HG02759 (cell line): ENCODE measurements at regions not wholly inside any gene's neighbourhood (a gene's known extent, or its start where the extent isn't known, plus 50 kb on each side); places are given as distances from the start of the nearest gene placed in this dataset.
"Not testable (repeated sequence)": the region's sequence is repeated elsewhere in the genome, so short reads cannot be mapped to it uniquely, and the experiment has no call there.

Experiments
- ATAC-seq: cut with Tn5 transposase; IDR thresholded peaks from one replicate; pipeline ENCODE4 v1.9.1; 2021; ENCODE audit warnings: mild to moderate bottlenecking, moderate library complexity; ENCODE audit not compliant: unreplicated experiment

DNA sequence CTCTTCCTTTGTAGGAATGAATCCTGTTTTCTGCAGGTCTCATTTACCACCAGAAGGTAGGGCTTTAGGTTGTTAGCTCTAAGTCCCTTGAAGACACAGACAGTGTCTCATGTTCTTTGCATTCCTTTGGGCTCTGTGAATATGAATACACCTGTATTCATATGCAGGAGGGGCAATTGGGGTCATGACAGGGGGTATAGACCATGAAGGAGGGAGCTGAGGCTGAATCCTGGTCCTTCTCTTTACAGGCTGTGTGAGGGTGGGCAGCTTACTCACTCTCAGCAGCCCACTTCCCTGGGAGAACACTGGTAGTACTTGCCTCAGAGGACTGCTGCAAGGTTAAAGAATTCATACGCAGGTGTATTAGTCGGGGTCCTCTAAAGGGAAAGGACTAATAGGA is 267.2 kb upstream of the MGMT start:
- no peak for ATAC-seq

DNA sequence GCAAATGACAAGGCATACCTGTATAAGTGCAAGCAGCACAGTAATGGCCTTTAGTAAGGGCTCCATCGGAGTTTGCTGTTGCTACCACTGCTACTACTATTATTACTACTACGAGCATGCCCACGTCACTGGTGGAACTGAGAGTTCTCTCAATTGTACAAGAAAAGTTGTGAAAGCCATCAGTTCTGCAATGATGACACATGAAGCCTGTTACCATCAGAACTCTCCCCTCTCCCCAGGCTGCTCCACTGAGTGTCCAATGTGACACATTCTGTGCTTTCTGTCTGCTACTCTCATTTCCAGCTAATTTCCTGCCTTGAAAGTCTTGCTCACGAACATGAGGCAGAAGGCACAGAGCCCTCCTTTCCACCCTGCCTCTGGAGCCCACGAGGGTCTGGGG is 263.2 kb upstream of the MGMT start:
- ATAC-seq = no peak

DNA sequence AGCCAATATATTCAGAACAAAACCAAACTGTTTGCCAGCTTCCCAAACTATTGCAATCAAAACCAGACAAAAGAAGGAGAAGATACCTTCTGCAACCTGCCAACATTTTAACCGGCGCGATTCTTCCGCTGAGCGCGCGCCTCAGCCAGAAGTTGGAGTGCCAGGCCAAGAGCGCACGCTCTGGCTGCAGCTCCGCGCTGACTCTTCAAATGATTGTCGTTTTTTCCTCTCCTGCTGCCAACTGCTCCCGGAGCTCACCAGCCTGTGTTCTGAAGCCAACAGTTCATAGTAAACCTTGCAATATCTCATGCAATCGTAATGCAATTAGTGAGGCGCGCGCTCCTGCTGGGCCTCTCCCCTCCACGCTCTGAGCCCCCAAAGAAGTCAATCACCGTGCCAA is 259.7 kb upstream of the MGMT start:
- ATAC-seq = no peak

DNA sequence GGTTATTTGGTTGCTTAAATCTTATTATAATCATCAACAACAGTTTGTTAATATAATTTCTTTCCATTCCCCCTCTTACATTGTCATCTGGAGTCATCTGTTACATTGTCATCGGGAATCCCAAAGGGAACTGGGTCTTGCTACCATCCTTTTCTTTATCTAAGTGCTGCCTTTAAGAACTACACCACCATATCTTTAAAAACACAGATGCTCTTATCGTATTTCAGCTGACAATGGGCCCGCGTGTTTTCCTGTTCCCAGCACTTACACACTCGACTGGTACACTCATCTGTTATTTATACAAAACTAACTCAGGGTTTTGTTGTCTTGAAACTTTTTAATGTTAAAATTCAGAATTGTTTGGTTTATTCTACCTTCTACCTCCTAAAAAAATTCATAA is 256.2 kb upstream of the MGMT start:
- ATAC-seq = no peak

DNA sequence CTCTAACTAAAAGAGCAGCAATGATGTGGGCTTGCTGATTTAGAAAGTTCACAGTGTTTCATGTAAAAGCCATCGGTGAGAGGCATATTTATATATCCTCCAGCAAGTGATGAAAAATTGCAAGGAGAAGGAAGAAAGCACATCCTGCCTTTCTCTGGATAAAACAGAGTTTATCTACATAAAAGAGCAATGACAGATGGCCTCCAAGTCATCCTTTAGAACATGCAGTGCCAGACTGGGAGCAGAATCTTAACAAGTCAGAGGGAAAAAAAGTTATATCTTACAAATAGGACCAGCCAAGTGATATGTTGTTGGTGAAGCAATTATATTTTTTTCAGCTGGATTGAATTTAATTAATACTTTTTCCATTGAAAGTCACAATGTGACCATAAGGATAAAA is 253.8 kb upstream of the MGMT start:
- no peak for ATAC-seq

DNA sequence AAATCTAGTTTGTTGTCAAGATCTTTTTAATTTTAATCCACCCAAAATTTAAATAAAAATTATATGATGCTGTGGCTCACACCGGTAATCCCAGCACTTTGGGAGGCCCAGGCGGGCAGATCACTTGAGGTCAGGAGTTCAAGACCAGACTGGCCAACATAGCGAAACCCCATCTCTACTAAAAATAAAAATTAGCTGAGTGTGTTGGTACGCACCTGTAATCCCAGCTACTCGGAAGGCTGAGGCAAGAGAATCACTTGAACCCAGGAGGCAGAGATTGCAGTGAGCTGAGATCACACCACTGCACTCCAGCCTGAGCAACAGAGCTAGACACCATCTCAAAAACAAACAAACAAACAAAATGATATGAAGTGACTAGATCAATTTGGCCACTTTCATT is 253.0 kb upstream of the MGMT start:
- ATAC-seq = not testable (repeated sequence)

DNA sequence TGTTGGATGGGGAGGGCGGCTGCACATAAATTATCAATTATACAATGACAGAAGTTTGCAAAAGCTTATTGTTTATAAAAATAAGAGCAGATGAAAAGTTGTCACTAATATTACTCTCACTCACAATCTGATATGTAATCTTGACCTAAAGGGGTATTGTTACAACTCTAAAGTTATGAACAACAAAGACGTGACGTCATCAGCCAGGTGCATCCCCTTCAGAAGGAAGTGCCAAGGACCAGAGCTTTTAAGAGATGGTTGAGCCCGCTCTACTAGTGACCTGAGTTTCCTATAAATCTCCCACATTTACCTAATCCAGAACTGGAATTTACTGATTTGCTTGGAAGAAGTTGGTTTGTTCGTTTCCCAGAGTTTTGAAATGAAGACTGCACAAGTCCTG is 247.7 kb upstream of the MGMT start:
- ATAC-seq = no peak

DNA sequence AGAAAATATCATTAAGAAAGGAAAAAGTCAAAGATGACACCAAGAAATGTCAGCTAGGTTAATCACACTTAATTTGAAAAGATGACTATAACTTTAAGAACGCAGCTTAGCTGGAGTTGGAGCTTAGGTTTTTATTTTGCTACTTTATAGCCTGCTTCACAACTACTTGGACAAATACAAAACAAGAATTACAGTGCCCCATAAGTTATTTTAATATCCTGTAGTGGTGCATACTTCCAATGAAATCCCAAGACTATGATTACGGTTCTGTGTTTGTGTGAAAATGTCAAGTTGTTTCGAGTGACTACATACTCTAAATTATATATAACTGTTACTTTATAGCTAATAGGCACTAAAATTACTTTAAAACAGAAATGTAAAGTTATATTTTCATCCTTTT is 244.6 kb upstream of the MGMT start:
- no peak for ATAC-seq

DNA sequence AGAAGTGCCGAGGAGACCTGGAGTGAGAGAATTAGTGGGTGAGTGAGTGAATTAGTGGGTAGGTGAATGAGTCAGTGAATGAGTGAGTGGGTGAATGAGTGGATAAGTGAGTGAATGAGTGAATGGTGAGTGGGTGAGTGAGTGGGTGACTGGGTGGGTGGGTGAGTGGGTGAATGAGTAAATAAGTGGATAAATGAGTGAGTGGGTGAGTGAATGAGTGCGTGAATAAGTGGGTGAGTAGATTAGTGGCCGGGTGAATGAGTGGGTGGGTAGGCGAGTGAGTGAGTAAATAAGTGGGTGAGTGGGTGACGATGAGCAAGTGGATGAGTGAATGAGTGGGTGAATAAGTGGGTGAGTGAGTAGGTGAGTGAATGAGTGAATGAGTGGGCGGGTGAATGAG is 243.7 kb upstream of the MGMT start:
- ATAC-seq = no peak

DNA sequence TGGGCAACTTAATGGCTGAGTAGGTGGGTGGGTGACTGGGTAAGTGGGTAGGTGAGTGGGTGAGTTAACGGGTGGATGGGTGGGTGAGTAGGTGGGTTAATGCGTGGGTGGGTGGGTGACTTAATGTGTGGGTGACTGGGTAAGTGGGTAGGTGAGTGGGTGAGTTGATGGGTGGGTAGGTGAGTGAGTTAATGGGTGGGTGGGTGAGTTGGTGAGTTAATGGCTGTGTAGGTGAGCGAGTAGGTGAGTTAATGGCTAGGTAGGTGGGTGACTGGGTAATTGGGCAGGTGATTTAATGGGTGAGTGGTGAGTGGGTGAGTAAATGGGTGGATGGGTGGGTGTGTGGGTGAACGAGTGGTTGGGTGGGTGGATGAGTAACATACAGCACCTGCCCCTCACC is 243.0 kb upstream of the MGMT start:
- no peak for ATAC-seq

DNA sequence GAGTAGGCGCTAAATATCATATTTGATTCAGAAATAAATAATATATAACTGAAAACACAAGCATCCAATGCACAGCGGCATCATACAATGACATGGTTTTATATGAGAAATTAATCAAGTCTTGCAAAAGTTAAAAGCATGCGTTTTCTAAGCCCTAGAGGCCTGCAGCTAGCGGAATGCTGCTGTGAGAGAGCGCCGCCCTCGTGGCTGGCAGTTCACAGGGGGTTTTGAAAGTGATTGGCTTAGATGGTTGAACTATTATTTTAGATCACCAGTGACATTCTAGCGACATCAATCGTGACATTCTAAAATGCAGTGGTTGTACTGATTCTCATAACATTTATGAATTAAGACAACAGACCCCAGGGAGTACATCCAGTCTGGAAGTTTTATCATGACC is 235.2 kb upstream of the MGMT start:
- ATAC-seq = no peak

DNA sequence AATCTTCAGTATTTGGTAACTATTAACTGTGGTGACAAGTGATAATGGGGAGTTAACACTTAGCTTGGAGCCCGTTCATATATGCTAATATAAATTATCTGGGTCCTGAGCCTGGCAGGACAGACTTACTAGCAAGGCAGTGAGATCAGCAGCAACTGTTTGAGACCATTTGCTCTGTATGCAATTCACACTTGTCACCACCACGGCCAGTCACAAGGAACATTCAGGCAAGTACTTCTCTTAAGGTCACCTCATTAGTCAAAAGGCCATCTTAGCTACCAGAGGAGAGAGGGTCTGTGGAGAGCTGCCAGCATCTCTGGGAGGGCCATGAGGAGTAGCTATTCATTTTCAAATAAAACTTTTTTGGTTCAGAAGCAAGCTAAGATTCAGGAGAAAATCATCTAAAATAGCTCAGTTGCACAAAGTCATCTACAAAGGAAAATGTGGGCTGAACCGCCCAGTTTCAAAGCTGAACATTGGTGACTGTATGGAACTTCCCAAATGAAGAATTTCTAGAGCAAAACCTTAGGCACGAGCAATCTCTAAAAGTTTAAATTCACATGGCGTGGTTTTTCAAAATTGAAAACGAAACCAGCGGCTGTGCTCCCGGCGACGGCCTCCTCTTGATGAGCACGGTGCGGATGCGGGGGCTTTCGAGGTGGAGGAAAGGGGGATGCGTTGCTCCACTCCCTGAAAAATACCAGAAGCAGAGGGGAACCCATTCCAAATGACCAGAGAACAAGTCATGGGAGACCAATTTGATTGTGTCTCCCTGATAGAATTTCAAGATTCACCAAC is 233.5 kb upstream of the MGMT start:
- ATAC-seq = no peak

DNA sequence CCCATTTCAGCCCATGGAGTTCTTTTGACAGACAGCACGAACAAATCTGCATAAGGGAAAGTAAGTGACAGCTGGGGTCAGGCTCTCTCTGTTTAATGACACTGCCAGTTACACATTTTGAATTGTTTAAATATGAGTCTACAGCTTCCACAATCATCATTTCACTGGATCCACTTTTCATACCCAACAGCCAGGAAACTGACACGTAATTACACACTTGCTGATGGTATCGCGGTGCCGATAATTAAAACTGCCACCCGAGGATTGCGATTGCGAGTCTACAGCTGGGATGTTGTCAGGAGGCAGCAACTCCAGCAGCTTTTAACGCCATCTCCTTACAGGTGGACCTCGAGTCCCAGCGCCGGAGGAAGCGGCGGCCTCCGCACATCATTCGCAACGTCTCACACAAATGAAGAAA is 230.8 kb upstream of the MGMT start:
- no peak for ATAC-seq

DNA sequence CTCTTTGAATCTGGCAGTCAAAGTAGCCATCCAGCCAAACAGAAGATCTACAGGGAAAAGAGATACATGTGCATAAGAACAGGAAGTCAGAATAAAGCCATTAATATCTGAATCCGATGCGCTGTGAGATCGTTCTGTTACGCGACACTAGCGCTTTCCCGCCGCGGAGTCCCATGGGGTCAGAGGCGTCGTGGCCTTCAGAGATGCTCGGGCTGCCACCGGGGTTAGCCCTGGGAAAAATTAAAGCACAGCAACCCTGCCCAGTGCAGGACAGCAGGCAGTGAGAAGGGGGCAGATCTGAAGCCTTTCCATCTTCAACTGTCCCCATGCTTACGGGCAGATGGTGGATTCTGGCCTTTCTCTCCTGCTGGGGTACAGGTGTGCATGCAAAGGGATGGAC is 225.6 kb upstream of the MGMT start:
- no peak for ATAC-seq

DNA sequence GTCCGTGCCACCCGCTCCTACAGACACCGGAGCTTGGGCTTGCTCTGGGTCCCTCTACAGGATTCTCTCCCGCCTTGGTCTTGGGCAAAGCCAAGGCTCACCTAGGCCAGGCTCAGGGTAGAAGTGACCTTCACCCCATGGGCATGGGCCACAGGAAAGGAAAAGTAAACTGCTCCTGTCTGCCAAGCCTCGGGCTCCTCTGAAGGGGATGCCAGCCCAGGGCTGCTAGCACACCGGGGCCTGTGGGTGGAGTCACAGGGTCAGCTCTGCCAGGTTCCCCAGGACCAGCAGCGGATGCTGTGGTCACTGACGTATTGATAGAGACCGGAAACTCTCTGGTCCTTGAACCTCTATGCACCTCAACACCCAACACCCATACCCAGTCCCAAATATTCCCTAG is 222.7 kb upstream of the MGMT start:
- ATAC-seq = no peak

DNA sequence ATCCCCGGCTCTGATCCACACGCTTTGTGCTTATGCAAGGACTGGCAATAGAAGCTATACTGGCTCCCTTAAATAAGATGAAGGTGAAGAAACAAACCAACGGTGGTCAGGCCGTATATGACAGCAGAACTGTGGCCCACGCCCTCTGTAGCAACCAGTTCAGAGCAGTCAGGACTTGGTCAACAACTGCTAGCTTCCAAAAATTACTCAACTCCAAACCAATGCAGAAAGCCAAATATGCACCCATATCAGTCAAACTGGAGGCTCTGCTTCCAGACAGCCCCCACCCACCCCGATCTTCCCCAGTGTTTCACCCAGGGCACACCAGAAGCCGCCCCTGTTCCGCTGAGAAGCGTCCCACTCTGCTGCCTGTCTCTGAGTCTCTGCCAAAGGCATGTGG is 222.3 kb upstream of the MGMT start:
- ATAC-seq = no peak

DNA sequence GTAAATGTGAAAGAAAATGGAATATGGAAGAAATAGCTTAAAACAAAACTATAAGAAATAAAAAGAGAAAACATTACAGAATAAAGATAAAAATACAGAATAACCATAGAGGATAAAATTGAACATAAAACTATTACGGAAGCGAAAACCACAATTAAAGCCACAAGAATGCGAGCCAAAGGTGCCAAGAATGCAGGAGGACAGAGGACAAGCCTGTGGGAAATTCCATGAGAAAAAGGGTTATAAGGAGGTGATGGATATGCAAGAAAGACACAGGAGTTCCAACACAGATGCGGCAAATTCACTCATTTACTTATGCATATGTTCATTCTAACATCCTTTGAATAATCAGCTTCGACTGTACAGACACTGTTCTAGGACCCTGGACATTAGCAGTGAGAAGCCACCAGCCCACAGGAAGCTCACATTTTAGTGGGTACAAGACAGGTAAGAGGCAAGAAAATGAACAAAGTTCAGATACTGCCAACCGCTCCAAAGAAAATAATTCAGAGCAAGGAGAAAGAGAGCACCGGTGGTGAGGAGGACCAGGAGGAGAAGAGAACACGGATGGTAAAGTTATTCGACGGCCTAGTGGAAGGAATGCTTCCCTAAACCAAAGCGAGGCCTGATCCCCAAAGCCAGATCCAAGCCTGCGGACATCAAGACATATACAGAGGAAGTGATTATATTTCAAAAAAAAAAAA is 213.7 kb upstream of the MGMT start:
- ATAC-seq = no peak

DNA sequence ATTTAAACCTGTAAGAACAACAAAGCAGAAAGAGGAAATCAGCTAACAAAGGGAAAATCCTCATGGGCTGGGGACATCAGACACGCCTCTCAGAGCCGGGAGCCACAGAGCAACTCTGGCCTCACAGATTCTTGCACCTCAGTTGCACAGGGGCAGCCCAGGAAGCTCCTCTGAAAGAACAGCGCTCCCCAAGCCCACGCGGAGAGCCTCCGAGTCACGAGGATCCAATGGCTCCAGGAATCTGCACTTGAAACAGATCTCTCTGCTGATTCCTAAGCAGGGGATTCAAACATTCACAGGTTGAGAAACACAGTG is 213.2 kb upstream of the MGMT start:
- ATAC-seq = no peak

DNA sequence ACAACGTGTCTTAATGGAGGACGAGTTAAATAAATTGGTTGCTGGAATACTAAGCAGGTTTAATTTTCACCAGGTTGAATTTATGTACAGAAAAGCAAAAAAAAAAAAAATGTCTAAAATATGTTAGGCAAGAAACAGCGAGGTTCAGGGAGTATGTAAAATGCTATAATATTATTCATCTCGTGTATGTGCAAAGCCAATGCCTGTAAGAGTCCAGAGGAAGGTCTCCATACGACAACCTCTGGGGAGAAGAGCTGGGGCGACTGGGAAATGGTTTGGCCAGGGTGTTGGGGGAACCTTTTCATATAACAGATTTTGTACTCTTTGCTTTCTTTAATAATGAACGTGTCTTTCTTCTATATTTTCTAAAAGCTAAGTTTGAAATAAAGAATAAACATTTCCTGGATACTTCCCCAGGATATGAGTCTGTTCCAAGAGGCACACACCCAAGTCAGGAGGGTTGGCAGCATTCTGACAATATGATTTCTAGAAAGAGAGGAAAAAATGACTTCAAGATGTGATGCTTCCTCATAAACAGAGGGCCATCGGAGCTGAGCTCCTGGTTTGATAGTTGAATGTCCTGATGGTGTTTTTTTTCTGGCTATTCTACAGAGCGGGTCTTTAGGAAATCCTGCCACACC is 208.6 kb upstream of the MGMT start:
- no peak for ATAC-seq

DNA sequence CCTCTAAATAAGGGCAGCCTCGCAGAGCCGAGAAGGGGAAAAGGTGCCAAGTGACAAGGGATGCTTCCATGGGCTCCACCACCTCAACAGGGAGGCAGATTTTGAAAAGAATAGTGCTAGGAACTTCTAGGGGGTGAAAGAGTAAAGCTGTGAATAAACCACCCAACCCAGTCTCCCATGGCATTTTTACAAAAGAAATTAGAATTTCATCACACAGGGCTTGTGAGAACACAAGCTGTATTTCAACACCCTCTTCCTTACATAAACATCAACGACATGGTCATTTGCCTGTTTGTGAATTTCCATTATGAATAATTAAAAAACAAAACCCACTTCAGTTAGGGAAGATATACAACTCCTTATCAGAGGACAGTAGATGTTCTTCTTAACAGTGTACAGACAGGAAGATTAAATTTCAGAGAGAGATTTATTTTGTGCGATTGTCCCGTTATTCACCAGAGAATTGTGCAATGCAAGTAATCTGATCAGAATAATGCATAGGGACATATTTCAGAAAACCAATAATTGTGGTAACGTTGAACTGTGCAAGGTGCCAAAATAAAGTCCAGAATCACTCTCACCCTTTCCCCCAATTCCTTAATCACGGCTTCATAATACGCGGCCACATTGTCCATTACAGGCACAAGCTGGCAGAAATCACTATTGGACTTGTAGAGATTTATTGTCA is 207.8 kb upstream of the MGMT start:
- no peak for ATAC-seq

DNA sequence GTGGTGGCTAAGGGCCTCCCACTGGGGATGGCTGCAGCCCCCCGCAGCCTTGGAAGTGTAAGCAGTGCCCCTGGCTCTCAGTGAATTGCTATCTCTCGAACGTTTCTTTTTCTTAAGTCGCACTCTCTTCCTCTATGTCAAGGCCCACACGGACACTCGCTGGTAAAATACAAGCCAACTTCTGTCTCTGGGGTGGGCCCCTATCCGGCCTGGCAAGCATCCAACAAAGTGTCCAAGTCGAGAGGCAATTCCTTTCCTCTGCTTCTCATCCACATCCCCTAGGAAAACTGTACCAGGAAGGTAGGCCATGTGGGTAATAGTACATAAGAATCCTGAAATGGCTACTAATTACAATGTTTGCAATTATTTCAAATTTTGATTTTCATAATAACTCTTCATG is 194.9 kb upstream of the MGMT start:
- no peak for ATAC-seq
